Uterus (tissue), 2 donors: ENCODE measurements at regions not wholly inside any gene's neighbourhood (a gene's known extent, or its start where the extent isn't known, plus 50 kb on each side); places are given as distances from the start of the nearest gene placed in this dataset.

Experiments
- POLR2A ChIP-seq, 2 donors: fragments of 450-650 bp; IDR thresholded peaks; one replicate each; pipeline ENCODE4 v1.6.1; 2016; ENCODE audit warnings: antibody characterized with exemption in 2 of 2, mild to moderate bottlenecking in 1 of 2, moderate library complexity in 1 of 2
- TF ChIP-seq, protein P1 (sequence below), 4 experiments: fragments of 200-600 bp in 2 of 4; fragments of 450-650 bp in 2 of 4; sonication (generic) in 2 of 4; IDR thresholded peaks; one replicate each; pipeline ENCODE4 v1.5.1; 2016 to 2019; ENCODE audit warnings: antibody characterized with exemption in 4 of 4, mild to moderate bottlenecking in 2 of 4, moderate library complexity in 1 of 4

DNA sequence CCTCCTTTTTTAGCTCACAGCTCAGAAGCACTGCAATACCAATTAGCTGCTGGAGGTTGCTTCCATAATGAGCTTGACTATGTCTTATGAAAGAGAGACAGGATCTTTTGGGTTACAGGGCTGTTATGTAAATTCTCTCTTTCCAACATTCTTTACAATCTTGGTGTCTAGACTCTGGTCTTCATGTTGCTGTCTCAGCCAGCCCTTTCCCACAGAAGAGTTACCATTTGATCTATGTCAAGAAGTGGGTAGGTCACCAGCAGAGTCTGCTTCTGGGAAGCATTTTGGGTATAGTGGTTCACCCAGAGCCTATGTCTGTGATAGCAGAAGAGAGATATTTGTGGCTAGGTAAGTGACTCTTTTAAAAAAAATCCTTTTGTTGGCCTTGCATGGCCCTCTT lies 234.5 kb downstream of the SATB1 start:
- TF ChIP-seq, protein P1, sequence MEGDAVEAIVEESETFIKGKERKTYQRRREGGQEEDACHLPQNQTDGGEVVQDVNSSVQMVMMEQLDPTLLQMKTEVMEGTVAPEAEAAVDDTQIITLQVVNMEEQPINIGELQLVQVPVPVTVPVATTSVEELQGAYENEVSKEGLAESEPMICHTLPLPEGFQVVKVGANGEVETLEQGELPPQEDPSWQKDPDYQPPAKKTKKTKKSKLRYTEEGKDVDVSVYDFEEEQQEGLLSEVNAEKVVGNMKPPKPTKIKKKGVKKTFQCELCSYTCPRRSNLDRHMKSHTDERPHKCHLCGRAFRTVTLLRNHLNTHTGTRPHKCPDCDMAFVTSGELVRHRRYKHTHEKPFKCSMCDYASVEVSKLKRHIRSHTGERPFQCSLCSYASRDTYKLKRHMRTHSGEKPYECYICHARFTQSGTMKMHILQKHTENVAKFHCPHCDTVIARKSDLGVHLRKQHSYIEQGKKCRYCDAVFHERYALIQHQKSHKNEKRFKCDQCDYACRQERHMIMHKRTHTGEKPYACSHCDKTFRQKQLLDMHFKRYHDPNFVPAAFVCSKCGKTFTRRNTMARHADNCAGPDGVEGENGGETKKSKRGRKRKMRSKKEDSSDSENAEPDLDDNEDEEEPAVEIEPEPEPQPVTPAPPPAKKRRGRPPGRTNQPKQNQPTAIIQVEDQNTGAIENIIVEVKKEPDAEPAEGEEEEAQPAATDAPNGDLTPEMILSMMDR (IDR thresholded peaks at IDR 0.05): no peak
- no peak for TF ChIP-seq POLR2A (IDR thresholded peaks at IDR 0.05)
